ENCODE measurements at regions not wholly inside any gene's neighbourhood (a gene's known extent, or its start where the extent isn't known, plus 50 kb on each side); places are given as distances from the start of the nearest gene placed in this dataset.

DNA sequence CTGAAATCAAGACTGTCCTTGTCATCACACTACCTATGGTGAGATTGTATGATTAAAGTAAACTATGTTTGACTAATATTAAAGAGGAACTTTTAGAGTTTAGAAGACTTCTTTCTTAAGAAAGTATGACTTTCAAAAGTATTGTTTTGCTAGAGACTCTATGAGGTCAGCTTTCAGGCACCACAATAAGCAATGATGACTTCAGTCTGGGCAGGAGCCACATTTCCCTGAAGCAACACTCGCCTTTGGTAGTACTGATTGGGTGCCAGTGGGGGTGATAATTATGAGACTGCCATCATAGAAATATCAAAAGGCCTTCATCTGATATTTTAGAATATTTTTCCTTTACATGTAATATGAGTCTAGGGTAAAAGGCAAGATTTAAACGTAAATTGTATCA, 212.6 kb downstream of the DTHD1 start:
- no peaks in the 10 kb centered on the region for H3K9me3 ChIP-seq
- H3K4me1 ChIP-seq, result no peaks in the 10 kb centered on the region
- no peak overlapping the region for H3K4me3 ChIP-seq (ENCODE audit: low read depth, low read length)
- no peaks in the 10 kb centered on the region for H3K36me3 ChIP-seq
- no peak for DNase-seq
- TF ChIP-seq, protein P1, sequence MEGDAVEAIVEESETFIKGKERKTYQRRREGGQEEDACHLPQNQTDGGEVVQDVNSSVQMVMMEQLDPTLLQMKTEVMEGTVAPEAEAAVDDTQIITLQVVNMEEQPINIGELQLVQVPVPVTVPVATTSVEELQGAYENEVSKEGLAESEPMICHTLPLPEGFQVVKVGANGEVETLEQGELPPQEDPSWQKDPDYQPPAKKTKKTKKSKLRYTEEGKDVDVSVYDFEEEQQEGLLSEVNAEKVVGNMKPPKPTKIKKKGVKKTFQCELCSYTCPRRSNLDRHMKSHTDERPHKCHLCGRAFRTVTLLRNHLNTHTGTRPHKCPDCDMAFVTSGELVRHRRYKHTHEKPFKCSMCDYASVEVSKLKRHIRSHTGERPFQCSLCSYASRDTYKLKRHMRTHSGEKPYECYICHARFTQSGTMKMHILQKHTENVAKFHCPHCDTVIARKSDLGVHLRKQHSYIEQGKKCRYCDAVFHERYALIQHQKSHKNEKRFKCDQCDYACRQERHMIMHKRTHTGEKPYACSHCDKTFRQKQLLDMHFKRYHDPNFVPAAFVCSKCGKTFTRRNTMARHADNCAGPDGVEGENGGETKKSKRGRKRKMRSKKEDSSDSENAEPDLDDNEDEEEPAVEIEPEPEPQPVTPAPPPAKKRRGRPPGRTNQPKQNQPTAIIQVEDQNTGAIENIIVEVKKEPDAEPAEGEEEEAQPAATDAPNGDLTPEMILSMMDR (IDR thresholded peaks at IDR 0.05; ENCODE audit: low read depth, low read length), result no peak
- H3K27me3 ChIP-seq, result no peaks in the 10 kb centered on the region

DNA sequence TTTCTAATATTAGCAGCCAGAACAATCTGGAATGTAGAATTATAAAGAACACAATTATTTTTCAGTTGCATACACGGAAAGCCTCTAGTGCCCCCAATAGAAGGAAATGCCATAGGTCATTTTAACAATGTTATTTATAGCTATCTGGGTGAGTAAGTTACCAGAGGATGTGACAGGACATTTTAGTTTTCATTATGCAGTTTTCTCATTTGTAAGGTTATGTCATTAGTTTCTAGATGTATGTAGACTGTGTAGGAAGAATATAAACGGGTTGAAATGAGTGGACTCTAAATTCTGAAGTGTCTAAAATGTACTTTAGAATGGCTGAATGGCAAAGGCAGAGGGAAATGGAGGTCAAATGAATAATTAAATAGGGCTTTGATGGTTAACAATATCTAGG, 213.3 kb downstream of the DTHD1 start:
- Histone ChIP-seq H3K4me3 (ENCODE audit: low read depth, low read length) (no peak overlapping the region), H3K36me3 (no peaks in the 10 kb centered on the region), H3K27me3 (no peaks in the 10 kb centered on the region), H3K4me1 (no peaks in the 10 kb centered on the region), H3K9me3 (no peaks in the 10 kb centered on the region)
- TF ChIP-seq, protein P1 (IDR thresholded peaks at IDR 0.05; ENCODE audit: low read depth, low read length), result no peak
- DNase-seq, result no peak

GRCh38 chr4:36502350-36502749, 220.9 kb downstream of the DTHD1 start:
- no peaks in the 10 kb centered on the region for H3K9me3 ChIP-seq
- H3K36me3 ChIP-seq, result no peaks in the 10 kb centered on the region
- TF ChIP-seq, protein P1 (IDR thresholded peaks at IDR 0.05; ENCODE audit: low read depth, low read length), result no peak
- no peaks in the 10 kb centered on the region for H3K27me3 ChIP-seq
- H3K4me3 ChIP-seq (ENCODE audit: low read depth, low read length), result no peak overlapping the region
- DNase-seq, result no peak
- no peaks in the 10 kb centered on the region for H3K4me1 ChIP-seq

GRCh38 chr4:36508394-36508793, 227.0 kb downstream of the DTHD1 start:
- TF ChIP-seq, protein P1 (IDR thresholded peaks at IDR 0.05; ENCODE audit: low read depth, low read length), result no peak
- Histone ChIP-seq H3K4me1 (no peaks in the 10 kb centered on the region), H3K27me3 (no peaks in the 10 kb centered on the region; the same call in 1 of the 2 replicates), H3K4me3 (ENCODE audit: low read depth, low read length) (no peak overlapping the region), H3K9me3 (no peaks in the 10 kb centered on the region; the same call in 1 of the 2 replicates), H3K36me3 (no peaks in the 10 kb centered on the region)
- DNase-seq, result no peak

DNA sequence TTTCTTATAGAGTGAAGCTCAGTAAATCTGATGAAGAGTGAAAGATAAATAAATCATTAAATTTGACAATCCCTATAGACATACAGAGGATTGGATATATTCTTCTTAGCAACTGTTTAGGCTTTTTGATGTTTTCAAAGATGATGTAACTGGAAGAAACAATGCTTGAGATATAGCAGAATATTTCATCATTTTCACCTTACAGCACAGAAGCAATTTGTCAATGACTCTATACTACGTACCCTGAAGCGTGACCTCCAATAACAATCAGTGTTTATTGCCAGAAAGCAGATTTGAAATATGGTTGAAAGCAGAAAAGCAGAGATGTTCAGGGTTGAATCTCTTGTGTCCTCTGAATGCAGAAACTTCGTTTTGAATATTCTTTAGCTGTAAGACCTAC, 228.4 kb downstream of the DTHD1 start:
- DNase-seq, result no peak
- Histone ChIP-seq H3K4me3 (ENCODE audit: low read depth, low read length) (no peak overlapping the region), H3K4me1 (no peaks in the 10 kb centered on the region), H3K9me3 (no peaks in the 10 kb centered on the region; the same call in 1 of the 2 replicates), H3K36me3 (no peaks in the 10 kb centered on the region), H3K27me3 (no peaks in the 10 kb centered on the region; the same call in 1 of the 2 replicates)
- TF ChIP-seq, protein P1 (IDR thresholded peaks at IDR 0.05; ENCODE audit: low read depth, low read length), result no peak

DNA sequence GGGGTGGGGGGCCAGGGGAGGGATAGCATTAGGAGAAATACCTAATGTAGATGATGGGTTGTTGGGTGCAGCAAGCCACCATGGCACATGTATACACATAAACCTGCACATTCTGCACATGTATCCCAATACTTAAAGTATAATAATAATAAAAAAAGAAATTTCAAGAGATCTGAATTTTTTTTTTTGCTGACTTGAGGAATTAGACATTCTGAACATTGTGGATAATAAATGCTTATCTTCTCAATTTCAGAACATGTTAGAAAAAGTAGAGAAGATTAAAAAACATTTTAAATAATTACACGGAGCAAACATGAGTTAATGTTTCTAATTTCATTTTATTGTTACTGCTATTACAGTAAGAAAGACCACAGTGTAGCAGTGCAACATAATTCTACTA, 230.4 kb downstream of the DTHD1 start:
- no peaks in the 10 kb centered on the region; the same call in 1 of the 2 replicates for H3K9me3 ChIP-seq
- H3K4me3 ChIP-seq (ENCODE audit: low read depth, low read length), result no peak overlapping the region
- no peaks in the 10 kb centered on the region for H3K36me3 ChIP-seq
- no peaks in the 10 kb centered on the region; the same call in 1 of the 2 replicates for H3K27me3 ChIP-seq
- no peaks in the 10 kb centered on the region for H3K4me1 ChIP-seq
- DNase-seq, result no peak
- TF ChIP-seq, protein P1 (IDR thresholded peaks at IDR 0.05; ENCODE audit: low read depth, low read length), result no peak

All from BE2C (cell line).